Transverse colon (tissue), 4 donors: ENCODE measurements at regions not wholly inside any gene's neighbourhood (a gene's known extent, or its start where the extent isn't known, plus 50 kb on each side); places are given as distances from the start of the nearest gene placed in this dataset.

Experiments used
- EP300 ChIP-seq: sonication (generic); formaldehyde crosslinking; IDR thresholded peaks from one replicate; pipeline ENCODE4 v1.6.1; 2017; ENCODE audit warnings: antibody characterized with exemption, low read depth
- POLR2A ChIP-seq: fragments of 450-650 bp; IDR thresholded peaks from one replicate; pipeline ENCODE4 v1.6.1; 2016; ENCODE audit warnings: antibody characterized with exemption, mild to moderate bottlenecking, moderate library complexity
- POLR2AphosphoS5 ChIP-seq, 3 donors: sonication (generic); formaldehyde crosslinking; IDR thresholded peaks; one replicate each; pipeline ENCODE4 v1.6.1; 2016; ENCODE audit warnings: antibody characterized with exemption in 3 of 3
- TF ChIP-seq, protein P1 (sequence below), 5 experiments: fragments of 200-600 bp in 3 of 5; fragments of 450-650 bp in 2 of 5; sonication (generic) in 3 of 5; IDR thresholded peaks; 1 replicate in 2 of 5; 2 replicates in 3 of 5; pipeline ENCODE4 v1.5.1; 2016 to 2017; ENCODE audit warnings: antibody characterized with exemption in 5 of 5, inconsistent platforms in 3 of 5, mild to moderate bottlenecking in 2 of 5, moderate library complexity in 1 of 5

DNA sequence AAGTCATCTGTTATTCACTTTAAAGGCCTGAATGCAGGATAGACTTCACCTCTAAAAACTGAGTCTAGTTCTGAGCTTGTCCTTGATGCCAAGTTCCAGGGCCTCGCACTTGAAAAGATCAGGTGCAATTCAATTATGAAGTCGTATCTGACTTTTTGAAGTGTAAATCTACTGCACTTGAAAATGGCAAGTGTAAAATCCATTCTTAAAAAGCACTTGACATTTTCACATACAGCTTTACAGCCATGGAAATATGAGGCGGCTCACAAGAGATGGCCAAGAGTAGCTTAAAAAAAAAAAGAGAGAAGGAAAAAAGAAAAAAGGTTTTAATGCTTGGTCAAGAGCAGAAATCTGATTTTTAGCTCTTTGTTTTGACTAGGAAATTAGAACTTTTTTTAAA lies 172.5 kb downstream of the GXYLT1 start:
- no peak for TF ChIP-seq POLR2A
- TF ChIP-seq, protein P1, sequence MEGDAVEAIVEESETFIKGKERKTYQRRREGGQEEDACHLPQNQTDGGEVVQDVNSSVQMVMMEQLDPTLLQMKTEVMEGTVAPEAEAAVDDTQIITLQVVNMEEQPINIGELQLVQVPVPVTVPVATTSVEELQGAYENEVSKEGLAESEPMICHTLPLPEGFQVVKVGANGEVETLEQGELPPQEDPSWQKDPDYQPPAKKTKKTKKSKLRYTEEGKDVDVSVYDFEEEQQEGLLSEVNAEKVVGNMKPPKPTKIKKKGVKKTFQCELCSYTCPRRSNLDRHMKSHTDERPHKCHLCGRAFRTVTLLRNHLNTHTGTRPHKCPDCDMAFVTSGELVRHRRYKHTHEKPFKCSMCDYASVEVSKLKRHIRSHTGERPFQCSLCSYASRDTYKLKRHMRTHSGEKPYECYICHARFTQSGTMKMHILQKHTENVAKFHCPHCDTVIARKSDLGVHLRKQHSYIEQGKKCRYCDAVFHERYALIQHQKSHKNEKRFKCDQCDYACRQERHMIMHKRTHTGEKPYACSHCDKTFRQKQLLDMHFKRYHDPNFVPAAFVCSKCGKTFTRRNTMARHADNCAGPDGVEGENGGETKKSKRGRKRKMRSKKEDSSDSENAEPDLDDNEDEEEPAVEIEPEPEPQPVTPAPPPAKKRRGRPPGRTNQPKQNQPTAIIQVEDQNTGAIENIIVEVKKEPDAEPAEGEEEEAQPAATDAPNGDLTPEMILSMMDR (IDR thresholded peaks at IDR 0.05), result no peak
- TF ChIP-seq POLR2AphosphoS5 (IDR thresholded peaks at IDR 0.05), result no peak
- TF ChIP-seq EP300, result no peak
